ENCODE measurements at regions not wholly inside any gene's neighbourhood (a gene's known extent, or its start where the extent isn't known, plus 50 kb on each side); places are given as distances from the start of the nearest gene placed in this dataset.

- ATAC-seq (ENCODE audit: insufficient read depth, low read depth) (no peak), DNase-seq (no peak)
- Histone ChIP-seq H4K20me1 (ENCODE audit: insufficient read depth, low read length) (no peaks in the 10 kb centered on the region), H3K4me3 (ENCODE audit: low read depth in 1 of 2, low read length in 2 of 2) (no peak overlapping the region), H3K9ac (ENCODE audit: low read depth, low read length) (no peak overlapping the region), H2AFZ (ENCODE audit: low read depth, low read length) (no peak overlapping the region), H3K27ac (ENCODE audit: low read length) (no peak overlapping the region), H3K27me3 (ENCODE audit: insufficient read depth, low read length, poor library complexity) (peaks cover 37% of the 10 kb centered on the region), H3K79me2 (ENCODE audit: insufficient read depth, low read length) (no peaks in the 10 kb centered on the region), H3K4me2 (ENCODE audit: insufficient read depth, low read length) (no peak overlapping the region), H3K9me3 (ENCODE audit: insufficient read depth, low read length, severe bottlenecking) (no peaks in the 10 kb centered on the region), H3K36me3 (ENCODE audit: insufficient read depth, low read length) (no peaks in the 10 kb centered on the region), H3K4me1 (ENCODE audit: insufficient read depth, low read length) (no peaks in the 10 kb centered on the region)
- no peak for TF ChIP-seq EZH2 (IDR thresholded peaks at IDR 0.05; ENCODE audit: borderline replicate concordance, low read depth, low read length, severe bottlenecking)
- no peak for TF ChIP-seq CTCF (IDR thresholded peaks at IDR 0.05; ENCODE audit: borderline replicate concordance, extremely low read depth, low read length, poor library complexity, severe bottlenecking)
Measured at GRCh38 chr11:133746663-133747306, 98.5 kb downstream of the SPATA19 start.

DNA sequence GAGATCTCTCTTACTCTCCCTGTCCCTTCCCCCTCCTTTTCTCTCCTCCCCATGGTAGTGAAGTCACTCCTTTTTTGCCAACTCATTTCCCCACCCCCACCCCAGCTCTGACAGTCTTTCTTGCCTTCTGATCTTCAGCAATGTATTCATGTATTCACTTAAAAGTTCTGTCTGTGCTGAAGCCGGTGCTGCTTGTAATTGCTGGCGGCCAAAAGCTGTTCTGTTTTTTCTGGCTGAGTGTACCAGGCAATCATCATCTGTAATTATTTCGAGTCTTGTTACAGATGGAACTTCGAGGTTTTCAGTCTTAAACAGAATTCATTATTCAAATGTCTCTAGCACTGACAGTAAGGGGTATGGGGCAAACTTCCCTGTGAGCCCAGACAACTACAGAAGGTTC, 99.5 kb downstream of the SPATA19 start:
- no peak overlapping the region for H3K4me3 ChIP-seq (ENCODE audit: low read depth in 1 of 2, low read length in 2 of 2)
- DNase-seq = no peak
- no peak for ATAC-seq (ENCODE audit: insufficient read depth, low read depth)
- H3K4me1 ChIP-seq (ENCODE audit: insufficient read depth, low read length) = no peaks in the 10 kb centered on the region
- TF ChIP-seq CTCF (IDR thresholded peaks at IDR 0.05; ENCODE audit: borderline replicate concordance, extremely low read depth, low read length, poor library complexity, severe bottlenecking) = no peak
- no peak for TF ChIP-seq EZH2 (IDR thresholded peaks at IDR 0.05; ENCODE audit: borderline replicate concordance, low read depth, low read length, severe bottlenecking)
- no peaks in the 10 kb centered on the region for H3K79me2 ChIP-seq (ENCODE audit: insufficient read depth, low read length)
- peaks cover 37% of the 10 kb centered on the region for H3K27me3 ChIP-seq (ENCODE audit: insufficient read depth, low read length, poor library complexity)
- H3K27ac ChIP-seq (ENCODE audit: low read length) = no peak overlapping the region
- no peaks in the 10 kb centered on the region for H4K20me1 ChIP-seq (ENCODE audit: insufficient read depth, low read length)
- H3K9ac ChIP-seq (ENCODE audit: low read depth, low read length) = no peak overlapping the region
- H2AFZ ChIP-seq (ENCODE audit: low read depth, low read length) = no peak overlapping the region
- H3K9me3 ChIP-seq (ENCODE audit: insufficient read depth, low read length, severe bottlenecking) = no peaks in the 10 kb centered on the region
- H3K4me2 ChIP-seq (ENCODE audit: insufficient read depth, low read length) = no peak overlapping the region
- no peaks in the 10 kb centered on the region for H3K36me3 ChIP-seq (ENCODE audit: insufficient read depth, low read length)

- no peak overlapping the region for H3K27ac ChIP-seq (ENCODE audit: low read length)
- no peak overlapping the region for H3K4me3 ChIP-seq (ENCODE audit: low read depth in 1 of 2, low read length in 2 of 2)
- H3K79me2 ChIP-seq (ENCODE audit: insufficient read depth, low read length) = no peaks in the 10 kb centered on the region
- no peaks in the 10 kb centered on the region for H3K4me1 ChIP-seq (ENCODE audit: insufficient read depth, low read length)
- H3K4me2 ChIP-seq (ENCODE audit: insufficient read depth, low read length) = no peak overlapping the region
- TF ChIP-seq CTCF (IDR thresholded peaks at IDR 0.05; ENCODE audit: borderline replicate concordance, extremely low read depth, low read length, poor library complexity, severe bottlenecking) = no peak
- TF ChIP-seq EZH2 (IDR thresholded peaks at IDR 0.05; ENCODE audit: borderline replicate concordance, low read depth, low read length, severe bottlenecking) = no peak
- peaks cover 36% of the 10 kb centered on the region for H3K27me3 ChIP-seq (ENCODE audit: insufficient read depth, low read length, poor library complexity)
- no peak overlapping the region for H2AFZ ChIP-seq (ENCODE audit: low read depth, low read length)
- H3K36me3 ChIP-seq (ENCODE audit: insufficient read depth, low read length) = no peaks in the 10 kb centered on the region
- ATAC-seq (ENCODE audit: insufficient read depth, low read depth) (no peak), DNase-seq (no peak)
- H3K9ac ChIP-seq (ENCODE audit: low read depth, low read length) = no peak overlapping the region
- H3K9me3 ChIP-seq (ENCODE audit: insufficient read depth, low read length, severe bottlenecking) = no peaks in the 10 kb centered on the region
- no peaks in the 10 kb centered on the region for H4K20me1 ChIP-seq (ENCODE audit: insufficient read depth, low read length)
Measured at GRCh38 chr11:133742353-133742752, 103.0 kb downstream of the SPATA19 start.

All from DND-41 (cell line).